ENCODE measurements at regions not wholly inside any gene's neighbourhood (a gene's known extent, or its start where the extent isn't known, plus 50 kb on each side); places are given as distances from the start of the nearest gene placed in this dataset.

DNA sequence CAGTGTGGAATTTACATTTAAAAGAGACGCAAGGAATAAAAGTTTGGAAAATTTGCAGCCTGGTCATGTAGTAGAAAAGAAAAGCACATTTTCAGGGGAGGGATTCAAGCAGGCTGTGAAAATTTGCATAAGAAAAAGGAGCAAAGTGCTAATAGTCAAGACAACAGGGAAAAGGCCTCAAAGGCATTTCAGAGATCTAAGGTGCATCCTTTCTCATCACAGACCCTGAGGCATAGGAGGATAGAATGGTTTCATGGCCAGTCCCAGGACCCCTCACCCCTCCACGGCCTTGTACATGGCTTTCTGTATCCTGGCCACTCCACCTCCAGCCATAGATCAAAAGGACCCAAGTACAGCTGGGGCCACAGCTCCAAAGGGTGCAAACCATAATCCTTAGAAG lies 380.5 kb upstream of the BRINP3 start:
- FAIRE-seq (no peak), DNase-seq (ENCODE audit: low spot score) (no peak), ATAC-seq (no peak)
- intact Hi-C loops (cut with micrococcal nuclease; ENCODE audit: unreplicated experiment) (no loop called here), in situ Hi-C loops (cut with HindIII; ENCODE audit: extremely low pct_ligation_motif_present, low pct_unique_long_range_greater_than_20kb) (no loop called here)
- no peak overlapping the region for H3K4me3 ChIP-seq (replicated peaks in 1 of 3; ENCODE audit: insufficient read depth in 1 of 3, low read depth in 2 of 3, low read length in 3 of 3)
- TF ChIP-seq, protein P1, sequence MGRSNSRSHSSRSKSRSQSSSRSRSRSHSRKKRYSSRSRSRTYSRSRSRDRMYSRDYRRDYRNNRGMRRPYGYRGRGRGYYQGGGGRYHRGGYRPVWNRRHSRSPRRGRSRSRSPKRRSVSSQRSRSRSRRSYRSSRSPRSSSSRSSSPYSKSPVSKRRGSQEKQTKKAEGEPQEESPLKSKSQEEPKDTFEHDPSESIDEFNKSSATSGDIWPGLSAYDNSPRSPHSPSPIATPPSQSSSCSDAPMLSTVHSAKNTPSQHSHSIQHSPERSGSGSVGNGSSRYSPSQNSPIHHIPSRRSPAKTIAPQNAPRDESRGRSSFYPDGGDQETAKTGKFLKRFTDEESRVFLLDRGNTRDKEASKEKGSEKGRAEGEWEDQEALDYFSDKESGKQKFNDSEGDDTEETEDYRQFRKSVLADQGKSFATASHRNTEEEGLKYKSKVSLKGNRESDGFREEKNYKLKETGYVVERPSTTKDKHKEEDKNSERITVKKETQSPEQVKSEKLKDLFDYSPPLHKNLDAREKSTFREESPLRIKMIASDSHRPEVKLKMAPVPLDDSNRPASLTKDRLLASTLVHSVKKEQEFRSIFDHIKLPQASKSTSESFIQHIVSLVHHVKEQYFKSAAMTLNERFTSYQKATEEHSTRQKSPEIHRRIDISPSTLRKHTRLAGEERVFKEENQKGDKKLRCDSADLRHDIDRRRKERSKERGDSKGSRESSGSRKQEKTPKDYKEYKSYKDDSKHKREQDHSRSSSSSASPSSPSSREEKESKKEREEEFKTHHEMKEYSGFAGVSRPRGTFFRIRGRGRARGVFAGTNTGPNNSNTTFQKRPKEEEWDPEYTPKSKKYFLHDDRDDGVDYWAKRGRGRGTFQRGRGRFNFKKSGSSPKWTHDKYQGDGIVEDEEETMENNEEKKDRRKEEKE (IDR thresholded peaks at IDR 0.05) = no peak
- TF ChIP-seq, protein P2, sequence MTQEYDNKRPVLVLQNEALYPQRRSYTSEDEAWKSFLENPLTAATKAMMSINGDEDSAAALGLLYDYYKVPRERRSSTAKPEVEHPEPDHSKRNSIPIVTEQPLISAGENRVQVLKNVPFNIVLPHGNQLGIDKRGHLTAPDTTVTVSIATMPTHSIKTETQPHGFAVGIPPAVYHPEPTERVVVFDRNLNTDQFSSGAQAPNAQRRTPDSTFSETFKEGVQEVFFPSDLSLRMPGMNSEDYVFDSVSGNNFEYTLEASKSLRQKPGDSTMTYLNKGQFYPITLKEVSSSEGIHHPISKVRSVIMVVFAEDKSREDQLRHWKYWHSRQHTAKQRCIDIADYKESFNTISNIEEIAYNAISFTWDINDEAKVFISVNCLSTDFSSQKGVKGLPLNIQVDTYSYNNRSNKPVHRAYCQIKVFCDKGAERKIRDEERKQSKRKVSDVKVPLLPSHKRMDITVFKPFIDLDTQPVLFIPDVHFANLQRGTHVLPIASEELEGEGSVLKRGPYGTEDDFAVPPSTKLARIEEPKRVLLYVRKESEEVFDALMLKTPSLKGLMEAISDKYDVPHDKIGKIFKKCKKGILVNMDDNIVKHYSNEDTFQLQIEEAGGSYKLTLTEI (CRISPR knock-in tag; conservative IDR thresholded peaks at IDR 0.05) = no peak
- TF ChIP-seq, protein P3, sequence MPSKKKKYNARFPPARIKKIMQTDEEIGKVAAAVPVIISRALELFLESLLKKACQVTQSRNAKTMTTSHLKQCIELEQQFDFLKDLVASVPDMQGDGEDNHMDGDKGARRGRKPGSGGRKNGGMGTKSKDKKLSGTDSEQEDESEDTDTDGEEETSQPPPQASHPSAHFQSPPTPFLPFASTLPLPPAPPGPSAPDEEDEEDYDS (CRISPR knock-in tag; IDR thresholded peaks at IDR 0.05) = no peak
- TF ChIP-seq ATF7 (IDR thresholded peaks at IDR 0.05) (no peak), ATF7 (CRISPR knock-in tag; IDR thresholded peaks at IDR 0.05) (no peak), ARID2 (CRISPR knock-in tag; IDR thresholded peaks at IDR 0.05; ENCODE audit: borderline replicate concordance) (no peak), ZNF552 (CRISPR knock-in tag; IDR thresholded peaks at IDR 0.05; ENCODE audit: borderline replicate concordance) (no peak), GATAD1 (CRISPR knock-in tag; IDR thresholded peaks at IDR 0.05) (no peak), TP53 (CRISPR knock-in tag; conservative IDR thresholded peaks at IDR 0.05) (no peak), MAFG (CRISPR knock-in tag; IDR thresholded peaks at IDR 0.05) (no peak), CENPT (CRISPR knock-in tag; IDR thresholded peaks at IDR 0.05; ENCODE audit: low read depth) (no peak)
- TF ChIP-seq, protein P4, sequence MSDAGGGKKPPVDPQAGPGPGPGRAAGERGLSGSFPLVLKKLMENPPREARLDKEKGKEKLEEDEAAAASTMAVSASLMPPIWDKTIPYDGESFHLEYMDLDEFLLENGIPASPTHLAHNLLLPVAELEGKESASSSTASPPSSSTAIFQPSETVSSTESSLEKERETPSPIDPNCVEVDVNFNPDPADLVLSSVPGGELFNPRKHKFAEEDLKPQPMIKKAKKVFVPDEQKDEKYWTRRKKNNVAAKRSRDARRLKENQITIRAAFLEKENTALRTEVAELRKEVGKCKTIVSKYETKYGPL (CRISPR knock-in tag; IDR thresholded peaks at IDR 0.05) = no peak
- TF ChIP-seq, protein P5, sequence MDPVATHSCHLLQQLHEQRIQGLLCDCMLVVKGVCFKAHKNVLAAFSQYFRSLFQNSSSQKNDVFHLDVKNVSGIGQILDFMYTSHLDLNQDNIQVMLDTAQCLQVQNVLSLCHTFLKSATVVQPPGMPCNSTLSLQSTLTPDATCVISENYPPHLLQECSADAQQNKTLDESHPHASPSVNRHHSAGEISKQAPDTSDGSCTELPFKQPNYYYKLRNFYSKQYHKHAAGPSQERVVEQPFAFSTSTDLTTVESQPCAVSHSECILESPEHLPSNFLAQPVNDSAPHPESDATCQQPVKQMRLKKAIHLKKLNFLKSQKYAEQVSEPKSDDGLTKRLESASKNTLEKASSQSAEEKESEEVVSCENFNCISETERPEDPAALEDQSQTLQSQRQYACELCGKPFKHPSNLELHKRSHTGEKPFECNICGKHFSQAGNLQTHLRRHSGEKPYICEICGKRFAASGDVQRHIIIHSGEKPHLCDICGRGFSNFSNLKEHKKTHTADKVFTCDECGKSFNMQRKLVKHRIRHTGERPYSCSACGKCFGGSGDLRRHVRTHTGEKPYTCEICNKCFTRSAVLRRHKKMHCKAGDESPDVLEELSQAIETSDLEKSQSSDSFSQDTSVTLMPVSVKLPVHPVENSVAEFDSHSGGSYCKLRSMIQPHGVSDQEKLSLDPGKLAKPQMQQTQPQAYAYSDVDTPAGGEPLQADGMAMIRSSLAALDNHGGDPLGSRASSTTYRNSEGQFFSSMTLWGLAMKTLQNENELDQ (CRISPR knock-in tag; IDR thresholded peaks at IDR 0.05; ENCODE audit: borderline replicate concordance) = no peak
- TF ChIP-seq, protein P6, sequence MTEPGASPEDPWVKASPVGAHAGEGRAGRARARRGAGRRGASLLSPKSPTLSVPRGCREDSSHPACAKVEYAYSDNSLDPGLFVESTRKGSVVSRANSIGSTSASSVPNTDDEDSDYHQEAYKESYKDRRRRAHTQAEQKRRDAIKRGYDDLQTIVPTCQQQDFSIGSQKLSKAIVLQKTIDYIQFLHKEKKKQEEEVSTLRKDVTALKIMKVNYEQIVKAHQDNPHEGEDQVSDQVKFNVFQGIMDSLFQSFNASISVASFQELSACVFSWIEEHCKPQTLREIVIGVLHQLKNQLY (CRISPR knock-in tag; IDR thresholded peaks at IDR 0.05) = no peak
- no peak overlapping the region for H2AFZ ChIP-seq (ENCODE audit: low read length)
- H3K9ac ChIP-seq (ENCODE audit: insufficient read depth, low read depth, low read length) = no peak overlapping the region
- no peaks in the 10 kb centered on the region for H3K9me3 ChIP-seq (ENCODE audit: low read length)
- ChIA-PET POLR2A (no interaction called here), CTCF (ENCODE audit: low intra/inter-chr PET ratio, low total read pairs) (no interaction called here)
- H3K4me1 ChIP-seq (ENCODE audit: insufficient read depth, low read length) = no peaks in the 10 kb centered on the region
- H3K27me3 ChIP-seq (ENCODE audit: control insufficient read depth in 1 of 2, insufficient read depth in 2 of 2, low read length in 2 of 2) = no peaks in the 10 kb centered on the region
- H3K27ac ChIP-seq (ENCODE audit: extremely low read length, insufficient read depth, low read length) = no peak overlapping the region
- H4K20me1 ChIP-seq (ENCODE audit: insufficient read depth, low read length) = no peaks in the 10 kb centered on the region
- WGBS (ENCODE audit: low lambda C conversion rate) = 5% methylated on average over 1 of the region's 2 CpGs
- BruUV-seq (replicated peaks) = no TSS peak
- no peaks in the 10 kb centered on the region for H3K36me3 ChIP-seq (replicated peaks in 1 of 2; ENCODE audit: control insufficient read depth in 1 of 2, insufficient read depth in 2 of 2, low read length in 2 of 2)
- H3K79me2 ChIP-seq (ENCODE audit: insufficient read depth, low read length) = no peaks in the 10 kb centered on the region
- no peak overlapping the region for H3K4me2 ChIP-seq (ENCODE audit: low read depth, low read length)

Measured in HepG2 (cell line).